HepG2 (cell line): ENCODE measurements at regions not wholly inside any gene's neighbourhood (a gene's known extent, or its start where the extent isn't known, plus 50 kb on each side); places are given as distances from the start of the nearest gene placed in this dataset.

ENCODE experiments used
- ATAC-seq: fragments of 200-7000 bp; cut with Tn5 transposase; 3 replicates; pipeline ENCODE4 v1.9.1; 2020; ENCODE audit warnings: mild to moderate bottlenecking, moderate library complexity
- BruUV-seq: library from RNA; stranded (reverse); fragments of 400-500 nt; replicated peaks from 2 replicates; lab custom pipeline; 2021; lab: Mats Ljungman, UMichigan
- CTCF ChIA-PET: fragments of 300-600 bp; formaldehyde crosslinking; extraction: SDS; loops from one replicate; lab custom pipeline; 2021; ENCODE audit warnings: low total read pairs, inconsistent platforms, low intra/inter-chr PET ratio; lab: Yijun Ruan, JAX
- POLR2A ChIA-PET: fragments of 350-600 bp; sonication (Branson Sonifier 250); formaldehyde crosslinking; loops from one replicate; lab custom pipeline; 2020; ENCODE audit warnings: antibody characterized with exemption, inconsistent platforms; lab: Yijun Ruan, JAX
- DNase-seq: peaks from one replicate; pipeline ENCODE4 v3.0.0-alpha.2; 2015; ENCODE audit warnings: low spot score
- FAIRE-seq: peaks from 3 replicates; lab custom pipeline; 2011; peaks lifted over from hg19 to GRCh38; lab: Jason Lieb, UNC
- H2AFZ ChIP-seq: one replicate; pipeline ENCODE4 v1.6.1; 2011; ENCODE audit warnings: low read length, inconsistent platforms
- H3K27ac ChIP-seq: fragments of 300-600 bp; 3 replicates; pipeline ENCODE4 v1.8.0; 2011; ENCODE audit warnings: mixed run types, mild to moderate bottlenecking, mixed read lengths, low read length, inconsistent platforms; ENCODE audit not compliant: insufficient read depth; ENCODE audit errors: extremely low read length
- H3K27me3 ChIP-seq, 2 experiments: fragments of 200-600 bp in 1 of 2; 2 replicates in 1 of 2; 3 replicates in 1 of 2; pipeline versions ENCODE4 v1.6.0 to v1.8.0; 2011; ENCODE audit warnings: low read length in 2 of 2, mild to moderate bottlenecking in 2 of 2, moderate library complexity in 2 of 2, inconsistent platforms in 1 of 2; ENCODE audit not compliant: insufficient read depth in 2 of 2, control insufficient read depth in 1 of 2
- H3K36me3 ChIP-seq, 2 experiments: fragments of 200-600 bp in 1 of 2; replicated peaks in 1 of 2; 2 replicates in 1 of 2; 3 replicates in 1 of 2; pipeline versions ENCODE4 v1.5.1 to v1.8.0; 2011; ENCODE audit warnings: low read length in 2 of 2, inconsistent platforms in 1 of 2; ENCODE audit not compliant: insufficient read depth in 2 of 2, control insufficient read depth in 1 of 2
- H3K4me1 ChIP-seq: 2 replicates; pipeline ENCODE4 v1.5.1; 2012; ENCODE audit warnings: low read length, inconsistent platforms; ENCODE audit not compliant: insufficient read depth
- H3K4me2 ChIP-seq: 2 replicates; pipeline ENCODE4 v1.6.0; 2011; ENCODE audit warnings: low read depth, low read length, inconsistent platforms
- H3K4me3 ChIP-seq, 3 experiments: fragments of 200-600 bp in 1 of 3; sonication (generic), shearing (Covaris generic) in 1 of 3; replicated peaks in 1 of 3; 2 replicates each; pipeline ENCODE4 v1.5.1; 2011 to 2016; ENCODE audit warnings: low read length in 3 of 3, inconsistent platforms in 2 of 3, low read depth in 2 of 3, mild to moderate bottlenecking in 2 of 3, control low read depth in 1 of 3, mixed read lengths in 1 of 3; ENCODE audit not compliant: insufficient read depth in 1 of 3
- H3K79me2 ChIP-seq: one replicate; pipeline ENCODE4 v1.6.1; 2011; ENCODE audit warnings: low read length, inconsistent platforms; ENCODE audit not compliant: insufficient read depth
- H3K9ac ChIP-seq: 2 replicates; pipeline ENCODE4 v1.6.0; 2011; ENCODE audit warnings: mild to moderate bottlenecking, low read depth, low read length, inconsistent platforms; ENCODE audit not compliant: insufficient read depth
- H3K9me3 ChIP-seq: 2 replicates; pipeline ENCODE4 v1.5.1; 2012; ENCODE audit warnings: mild to moderate bottlenecking, low read length
- H4K20me1 ChIP-seq: 2 replicates; pipeline ENCODE4 v1.6.0; 2011; ENCODE audit warnings: inconsistent platforms, mild to moderate bottlenecking, low read length, moderate library complexity; ENCODE audit not compliant: insufficient read depth
- ATF7-NPFF ChIP-seq: sonication (generic); formaldehyde crosslinking; IDR thresholded peaks from 2 replicates; pipeline ENCODE4 v1.8.1; 2023; ENCODE audit warnings: mild to moderate bottlenecking, low read depth, missing genetic modification reagents, moderate library complexity
- CEBPG ChIP-seq: IDR thresholded peaks from 2 replicates; pipeline ENCODE4 v1.6.1; 2016
- ERF ChIP-seq: IDR thresholded peaks from 2 replicates; pipeline ENCODE4 v1.6.1; 2018; ENCODE audit warnings: missing biosample characterization, missing genetic modification reagents
- HES4 ChIP-seq: sonication (generic); formaldehyde crosslinking; IDR thresholded peaks from 2 replicates; pipeline ENCODE4 v1.9.0; 2021; ENCODE audit warnings: mild to moderate bottlenecking, missing genetic modification reagents, borderline replicate concordance
- KDM4B ChIP-seq: sonication (generic); formaldehyde crosslinking; IDR thresholded peaks from 2 replicates; pipeline ENCODE4 v1.4.0; 2020; ENCODE audit warnings: missing genetic modification reagents
- KLF12 ChIP-seq: sonication (generic); formaldehyde crosslinking; IDR thresholded peaks from 2 replicates; pipeline ENCODE4 v1.4.0; 2020; ENCODE audit warnings: missing genetic modification reagents, borderline replicate concordance
- MYC ChIP-seq: sonication (generic); formaldehyde crosslinking; IDR thresholded peaks from 2 replicates; pipeline ENCODE4 v1.9.0; 2021; ENCODE audit warnings: missing genetic modification reagents, borderline replicate concordance
- NCOA2 ChIP-seq: sonication (generic); formaldehyde crosslinking; IDR thresholded peaks from 2 replicates; pipeline ENCODE4 v1.8.0; 2022; ENCODE audit warnings: inconsistent platforms
- RFX5 ChIP-seq: IDR thresholded peaks from 2 replicates; pipeline ENCODE4 v1.6.1; 2011; ENCODE audit warnings: low read depth, low read length, improper control_type of control experiment
- SP2 ChIP-seq: sonication (generic); formaldehyde crosslinking; IDR thresholded peaks from 2 replicates; pipeline ENCODE4 v1.5.1; 2020; ENCODE audit warnings: mild to moderate bottlenecking, missing genetic modification reagents
- ZFP36L1 ChIP-seq: sonication (generic); formaldehyde crosslinking; IDR thresholded peaks from 2 replicates; pipeline ENCODE4 v1.8.0; 2022; ENCODE audit warnings: mild to moderate bottlenecking, missing genetic modification reagents, moderate library complexity
- ZNF446 ChIP-seq: sonication (generic); formaldehyde crosslinking; IDR thresholded peaks from 2 replicates; pipeline ENCODE4 v1.5.0; 2020; ENCODE audit warnings: mild to moderate bottlenecking, missing genetic modification reagents
- ZNF598 ChIP-seq: sonication (generic); formaldehyde crosslinking; IDR thresholded peaks from 2 replicates; pipeline ENCODE4 v1.5.1; 2020; ENCODE audit warnings: mild to moderate bottlenecking, missing genetic modification reagents, borderline replicate concordance
- ZNF75D ChIP-seq: sonication (generic); formaldehyde crosslinking; IDR thresholded peaks from 2 replicates; pipeline ENCODE4 v1.8.1; 2023; ENCODE audit warnings: missing genetic modification reagents, mild to moderate bottlenecking, borderline replicate concordance
- WGBS: methylation state at CpG from one replicate; pipeline ENCODE4 v1.1.6; 2017; ENCODE audit warnings: low lambda C conversion rate; 5-methylcytosine and 5-hydroxymethylcytosine counted together
- in situ Hi-C: cut with HindIII; loops from 2 replicates; pipeline ENCODE4 v1.10.0; 2017; ENCODE audit warnings: low pct_unique_long_range_greater_than_20kb; ENCODE audit not compliant: extremely low pct_ligation_motif_present
- intact Hi-C: fragments of 100-400 bp; cut with micrococcal nuclease; formaldehyde crosslinking; loops from one replicate; pipeline ENCODE4 v1.10.0; 2022; ENCODE audit not compliant: unreplicated experiment
- TF ChIP-seq, protein P1 (sequence below): sonication (generic); formaldehyde crosslinking; IDR thresholded peaks from 2 replicates; pipeline ENCODE4 v1.5.1; 2020; ENCODE audit warnings: missing genetic modification reagents, mild to moderate bottlenecking, borderline replicate concordance

DNA sequence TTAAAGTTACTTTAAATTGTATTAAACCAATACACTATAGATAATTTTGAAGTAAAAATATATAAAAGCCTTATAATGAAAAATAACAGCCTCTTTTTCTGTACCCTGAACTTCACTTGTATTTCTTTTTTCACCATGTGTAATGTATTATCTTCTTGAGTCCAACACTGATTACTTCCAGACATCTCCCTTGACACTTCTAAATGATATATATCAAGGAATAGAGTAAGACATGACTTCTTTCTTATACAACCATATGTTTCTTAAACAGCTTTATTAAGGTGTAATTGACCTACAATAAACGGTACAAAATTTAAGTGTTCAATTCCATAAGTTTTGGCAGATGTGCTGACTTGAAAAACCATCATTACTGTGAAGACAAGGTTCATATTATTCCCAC, 531.9 kb downstream of the OLFM4 start (continued):
- TF ChIP-seq ERF (CRISPR knock-in tag) = no peak
- TF ChIP-seq MYC (CRISPR knock-in tag) = no peak
- TF ChIP-seq KLF12 (CRISPR knock-in tag) = no peak

DNA sequence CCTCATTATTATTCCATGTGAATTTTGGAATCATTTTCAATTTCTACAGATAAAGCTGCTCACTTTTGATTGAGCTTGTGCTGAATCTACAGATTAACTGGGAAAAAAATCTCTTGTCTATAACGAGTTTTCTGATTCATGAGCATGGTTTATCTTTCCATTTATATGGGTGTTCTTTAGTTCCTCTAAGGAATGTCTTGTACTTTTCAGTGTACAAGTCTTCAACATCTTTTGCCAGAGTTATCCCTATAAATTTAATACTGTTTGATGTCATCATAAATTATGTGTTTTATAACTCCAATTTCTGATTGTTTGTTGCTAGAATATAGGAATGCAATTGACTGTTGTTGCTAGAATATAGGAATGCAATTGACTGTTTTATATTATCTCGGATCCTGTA, 533.8 kb downstream of the OLFM4 start:
- Histone ChIP-seq H4K20me1 (no peaks in the 10 kb centered on the region), H3K4me2 (no peak overlapping the region), H3K79me2 (no peaks in the 10 kb centered on the region), H3K4me3 (no peak overlapping the region), H3K27ac (no peak overlapping the region), H3K4me1 (no peaks in the 10 kb centered on the region), H3K9me3 (peaks cover 59% of the 10 kb centered on the region), H3K36me3 (no peaks in the 10 kb centered on the region), H3K27me3 (no peaks in the 10 kb centered on the region), H2AFZ (no peak overlapping the region), H3K9ac (no peak overlapping the region)
- TF ChIP-seq NCOA2 (CRISPR knock-in tag) (no peak), ZNF446 (CRISPR knock-in tag) (no peak), CEBPG (CRISPR knock-in tag) (no peak), ZNF598 (CRISPR knock-in tag) (no peak)
- FAIRE-seq = no peak
- in situ Hi-C loops (no loop called here), intact Hi-C loops (no loop called here)
- no TSS peak for BruUV-seq
- ATAC-seq = no peak
- 3% methylated on average over 2 of the region's 2 CpGs for WGBS
- ChIA-PET POLR2A (no interaction called here), CTCF (no interaction called here)
- no peak for DNase-seq

DNA sequence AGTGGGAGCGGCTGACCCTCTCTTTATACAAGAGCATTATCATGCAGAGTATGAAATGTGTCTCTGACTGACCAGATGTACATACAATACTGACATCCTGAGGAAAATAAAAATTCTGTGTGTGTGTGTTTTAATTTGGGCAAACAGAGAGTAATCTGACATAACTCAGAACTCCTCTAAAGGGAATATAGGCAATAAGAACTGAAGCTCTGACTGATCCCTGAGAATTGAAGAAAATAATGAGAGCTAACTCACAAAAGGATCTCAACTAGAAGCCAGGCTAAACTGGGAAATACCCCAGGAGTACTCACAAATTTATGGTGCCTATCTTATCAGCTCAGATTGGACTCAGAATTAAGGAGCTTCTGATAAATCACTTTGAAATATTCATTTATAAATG, 539.9 kb downstream of the OLFM4 start:
- H3K27ac ChIP-seq = no peak overlapping the region
- H4K20me1 ChIP-seq = no peaks in the 10 kb centered on the region
- DNase-seq (no peak), FAIRE-seq (no peak), ATAC-seq (no peak)
- ChIA-PET POLR2A (no interaction called here), CTCF (no interaction called here)
- 0% methylated on average over 1 of the region's 1 CpG for WGBS
- no peak overlapping the region for H3K9ac ChIP-seq
- no peaks in the 10 kb centered on the region for H3K36me3 ChIP-seq
- H3K79me2 ChIP-seq = no peaks in the 10 kb centered on the region
- no peak overlapping the region for H3K4me2 ChIP-seq
- in situ Hi-C loops = no loop called here
- H3K27me3 ChIP-seq = no peaks in the 10 kb centered on the region
- H3K9me3 ChIP-seq = peaks cover 69% of the 10 kb centered on the region
- BruUV-seq = no TSS peak
- no peak overlapping the region for H3K4me3 ChIP-seq
- no peaks in the 10 kb centered on the region for H3K4me1 ChIP-seq
- H2AFZ ChIP-seq = no peak overlapping the region
- intact Hi-C loops = no loop called here
- TF ChIP-seq SP2 (no peak), RFX5 (no peak), HES4 (CRISPR knock-in tag) (no peak), ZNF75D (CRISPR knock-in tag) (no peak), ZFP36L1 (CRISPR knock-in tag) (no peak), KDM4B (CRISPR knock-in tag) (no peak), ATF7-NPFF (CRISPR knock-in tag) (no peak)
- TF ChIP-seq, protein P1, sequence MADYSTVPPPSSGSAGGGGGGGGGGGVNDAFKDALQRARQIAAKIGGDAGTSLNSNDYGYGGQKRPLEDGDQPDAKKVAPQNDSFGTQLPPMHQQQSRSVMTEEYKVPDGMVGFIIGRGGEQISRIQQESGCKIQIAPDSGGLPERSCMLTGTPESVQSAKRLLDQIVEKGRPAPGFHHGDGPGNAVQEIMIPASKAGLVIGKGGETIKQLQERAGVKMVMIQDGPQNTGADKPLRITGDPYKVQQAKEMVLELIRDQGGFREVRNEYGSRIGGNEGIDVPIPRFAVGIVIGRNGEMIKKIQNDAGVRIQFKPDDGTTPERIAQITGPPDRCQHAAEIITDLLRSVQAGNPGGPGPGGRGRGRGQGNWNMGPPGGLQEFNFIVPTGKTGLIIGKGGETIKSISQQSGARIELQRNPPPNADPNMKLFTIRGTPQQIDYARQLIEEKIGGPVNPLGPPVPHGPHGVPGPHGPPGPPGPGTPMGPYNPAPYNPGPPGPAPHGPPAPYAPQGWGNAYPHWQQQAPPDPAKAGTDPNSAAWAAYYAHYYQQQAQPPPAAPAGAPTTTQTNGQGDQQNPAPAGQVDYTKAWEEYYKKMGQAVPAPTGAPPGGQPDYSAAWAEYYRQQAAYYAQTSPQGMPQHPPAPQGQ (CRISPR knock-in tag) = no peak
